LNCaP clone FGC (cell line): ENCODE measurements at regions not wholly inside any gene's neighbourhood (a gene's known extent, or its start where the extent isn't known, plus 50 kb on each side); places are given as distances from the start of the nearest gene placed in this dataset.
"Not testable (repeated sequence)": the region's sequence is repeated elsewhere in the genome, so short reads cannot be mapped to it uniquely, and the experiment has no call there.

ENCODE experiments used
- DNase-seq: peaks from one replicate; pipeline ENCODE4 v3.0.0-alpha.2; 2011; ENCODE audit warnings: low read depth
- H3K4me3 ChIP-seq: 2 replicates; pipeline ENCODE4 v1.5.1; 2011; ENCODE audit warnings: mild to moderate bottlenecking, low read depth, low read length, control low read depth
- CTCF ChIP-seq: IDR thresholded peaks from 2 replicates; pipeline ENCODE4 v1.5.1; 2012; ENCODE audit warnings: mild to moderate bottlenecking; ENCODE audit not compliant: control insufficient read depth, insufficient read depth; ENCODE audit errors: extremely low read depth

- DNase-seq: no peak
- no peak overlapping the region for H3K4me3 ChIP-seq
- no peak for TF ChIP-seq CTCF
Measured at GRCh38 chr5:17019324-17019723, 83.2 kb upstream of the MYO10 start.

GRCh38 chr5:17020678-17021601 lies 84.9 kb upstream of the MYO10 start:
- DNase-seq: no peak
- no peak overlapping the region for H3K4me3 ChIP-seq

GRCh38 chr5:17021602-17021932 lies 85.5 kb upstream of the MYO10 start:
- H3K4me3 ChIP-seq: no peak overlapping the region
- TF ChIP-seq CTCF: no peak
- DNase-seq: no peak

More at GRCh38 chr5:17020678-17021601, 84.9 kb upstream of the MYO10 start:
- no peak for TF ChIP-seq CTCF

DNA sequence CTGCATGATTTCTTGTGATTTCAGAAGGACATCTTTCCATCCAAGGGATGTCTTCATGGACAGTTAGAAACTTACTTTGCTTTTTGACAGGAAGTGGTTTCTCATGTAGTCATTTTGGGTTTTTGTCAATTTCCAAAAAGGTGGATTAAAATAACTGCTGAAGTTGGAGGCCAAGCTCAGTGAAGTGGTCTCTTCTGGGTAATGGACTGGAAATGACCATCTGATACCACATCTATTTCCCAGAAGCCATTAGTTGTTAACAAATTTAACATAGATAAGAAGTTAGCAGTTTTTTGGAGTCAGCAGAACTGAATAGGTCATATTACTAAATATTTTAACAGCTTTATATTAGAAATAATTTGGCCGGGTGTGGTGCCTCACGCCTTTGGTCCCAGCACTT lies 86.2 kb upstream of the MYO10 start:
- TF ChIP-seq CTCF: no peak
- no peak for DNase-seq
- H3K4me3 ChIP-seq: no peak overlapping the region

GRCh38 chr5:17024686-17025180 lies 88.6 kb upstream of the MYO10 start:
- TF ChIP-seq CTCF: no peak
- no peak for DNase-seq
- no peak overlapping the region for H3K4me3 ChIP-seq

GRCh38 chr5:17031659-17032277 lies 95.7 kb upstream of the MYO10 start:
- not testable (repeated sequence) for DNase-seq, H3K4me3 ChIP-seq

DNA sequence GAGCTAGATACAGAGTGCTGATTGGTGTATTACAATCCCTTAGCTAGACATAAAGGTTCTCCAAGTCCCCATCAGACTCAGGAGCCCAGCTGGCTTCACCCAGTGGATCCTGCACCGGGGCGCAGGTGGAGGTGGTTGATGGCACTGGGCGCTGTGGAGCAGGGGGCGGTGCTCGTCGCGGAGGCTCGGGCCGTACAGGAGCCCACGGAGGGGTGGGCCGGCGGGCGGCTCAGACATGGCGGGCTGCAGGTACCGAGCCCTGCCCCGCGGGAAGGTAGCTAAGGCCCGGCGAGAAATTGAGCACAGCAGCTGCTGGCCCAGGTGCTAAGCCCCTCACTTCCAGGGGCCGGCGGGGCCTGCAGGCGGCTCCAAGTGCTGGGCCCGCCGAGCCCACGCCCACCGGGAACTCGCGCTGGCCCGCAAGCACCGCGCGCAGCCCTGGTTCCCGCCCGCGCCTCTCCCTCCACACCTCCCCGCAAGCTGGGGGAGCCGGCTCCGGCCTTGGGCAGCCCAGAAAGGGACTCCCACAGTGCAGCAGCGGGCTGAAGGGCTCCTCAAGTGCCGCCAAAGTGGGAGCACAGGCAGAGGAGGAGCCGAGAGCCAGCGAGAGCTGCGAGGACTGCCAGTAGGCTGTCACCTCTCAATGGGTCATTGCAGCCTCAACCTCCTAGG lies 96.4 kb upstream of the MYO10 start:
- not testable (repeated sequence) for H3K4me3 ChIP-seq, DNase-seq

GRCh38 chr5:17034992-17035391 lies 98.9 kb upstream of the MYO10 start:
- not testable (repeated sequence) for DNase-seq, H3K4me3 ChIP-seq
